ENCODE measurements at regions not wholly inside any gene's neighbourhood (a gene's known extent, or its start where the extent isn't known, plus 50 kb on each side); places are given as distances from the start of the nearest gene placed in this dataset.

DNA sequence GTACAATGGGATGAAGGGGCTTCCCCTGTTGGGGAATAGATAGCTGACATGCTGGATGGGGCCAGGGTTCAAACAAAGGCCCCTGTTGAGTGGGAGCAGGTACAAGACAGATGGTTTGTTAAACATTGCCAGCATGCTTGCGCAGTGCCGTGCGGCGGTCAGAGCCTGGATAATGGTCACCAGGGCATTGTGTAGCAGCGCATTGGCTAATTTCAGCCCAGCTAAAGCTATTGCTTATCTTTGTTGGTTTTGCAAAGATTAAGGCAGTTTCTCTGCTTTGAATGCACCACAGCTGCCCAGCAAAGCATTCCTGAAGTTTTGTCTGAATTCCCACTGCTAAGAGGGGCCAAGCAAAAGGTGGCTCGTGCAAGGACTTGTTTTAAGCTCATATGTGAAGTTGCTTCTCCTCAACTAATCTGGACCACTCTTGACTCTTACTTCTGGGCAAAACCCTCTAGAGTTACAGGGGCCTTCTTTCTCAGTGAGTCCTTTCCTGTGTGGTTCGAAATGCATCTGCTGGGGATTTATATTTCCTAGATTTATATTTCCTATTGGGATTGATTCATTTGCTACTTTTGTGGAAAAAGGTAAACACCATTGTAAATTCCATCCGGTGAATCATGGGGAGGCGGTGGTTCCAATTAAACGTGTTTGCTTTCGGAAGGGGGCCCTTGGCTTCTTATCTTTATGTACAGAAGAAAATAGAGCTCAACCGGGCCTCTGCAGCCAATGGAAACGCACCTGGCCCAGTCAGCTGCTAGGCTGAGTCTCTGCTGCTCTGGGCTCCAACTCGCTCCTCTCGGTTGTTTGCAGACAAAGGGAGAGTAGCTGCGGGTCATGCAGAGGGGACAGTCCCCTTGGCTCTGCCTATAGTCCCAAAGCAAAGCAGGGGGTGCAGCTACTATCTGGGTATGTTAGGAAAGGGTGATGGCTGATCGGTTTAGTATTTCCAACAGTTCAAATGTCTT is 72.1 kb downstream of the FOXA2 start (continued):
- TF ChIP-seq SOX5 (CRISPR knock-in tag; IDR thresholded peaks at IDR 0.05; ENCODE audit: borderline replicate concordance) (peak; percentile 97), SMYD3 (CRISPR knock-in tag; IDR thresholded peaks at IDR 0.05) (peak; percentile 81; the same call in 1 of the 2 replicates), ZNF609 (CRISPR knock-in tag; IDR thresholded peaks at IDR 0.05; ENCODE audit: borderline replicate concordance) (peak; percentile 96), ZNF607 (CRISPR knock-in tag; IDR thresholded peaks at IDR 0.05; ENCODE audit: borderline replicate concordance) (0 out of 2 replicates have a peak, but pooled peaks have one; percentile 57), MED8 (CRISPR knock-in tag; IDR thresholded peaks at IDR 0.05; ENCODE audit: insufficient replicate concordance) (peak; percentile 95), CC2D1A (CRISPR knock-in tag; IDR thresholded peaks at IDR 0.05) (no peak), ZNF816 (CRISPR knock-in tag; IDR thresholded peaks at IDR 0.05; ENCODE audit: borderline replicate concordance) (peak; percentile 86; the same call in 1 of the 2 replicates), ZKSCAN8 (CRISPR knock-in tag; IDR thresholded peaks at IDR 0.05; ENCODE audit: borderline replicate concordance) (peak; percentile 94), FOXK2 (IDR thresholded peaks at IDR 0.05) (peak; percentile 76), ZSCAN30 (CRISPR knock-in tag; IDR thresholded peaks at IDR 0.05) (peak; percentile 91), MTERF4 (CRISPR knock-in tag; IDR thresholded peaks at IDR 0.05) (peak; percentile 37; the same call in 1 of the 2 replicates), ASH2L (IDR thresholded peaks at IDR 0.05; ENCODE audit: insufficient read length, low read depth, low read length) (peak; percentile 99), DBP (CRISPR knock-in tag; IDR thresholded peaks at IDR 0.05; ENCODE audit: not compliant biosample characterization) (peak; percentile 45)
- TF ChIP-seq, protein P1, sequence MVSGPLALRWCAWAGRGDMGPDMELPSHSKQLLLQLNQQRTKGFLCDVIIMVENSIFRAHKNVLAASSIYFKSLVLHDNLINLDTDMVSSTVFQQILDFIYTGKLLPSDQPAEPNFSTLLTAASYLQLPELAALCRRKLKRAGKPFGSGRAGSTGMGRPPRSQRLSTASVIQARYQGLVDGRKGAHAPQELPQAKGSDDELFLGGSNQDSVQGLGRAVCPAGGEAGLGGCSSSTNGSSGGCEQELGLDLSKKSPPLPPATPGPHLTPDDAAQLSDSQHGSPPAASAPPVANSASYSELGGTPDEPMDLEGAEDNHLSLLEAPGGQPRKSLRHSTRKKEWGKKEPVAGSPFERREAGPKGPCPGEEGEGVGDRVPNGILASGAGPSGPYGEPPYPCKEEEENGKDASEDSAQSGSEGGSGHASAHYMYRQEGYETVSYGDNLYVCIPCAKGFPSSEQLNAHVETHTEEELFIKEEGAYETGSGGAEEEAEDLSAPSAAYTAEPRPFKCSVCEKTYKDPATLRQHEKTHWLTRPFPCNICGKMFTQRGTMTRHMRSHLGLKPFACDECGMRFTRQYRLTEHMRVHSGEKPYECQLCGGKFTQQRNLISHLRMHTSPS (CRISPR knock-in tag; IDR thresholded peaks at IDR 0.05; ENCODE audit: low read depth) = peak; percentile 43; the same call in 1 of the 2 replicates
- TF ChIP-seq, protein P2, sequence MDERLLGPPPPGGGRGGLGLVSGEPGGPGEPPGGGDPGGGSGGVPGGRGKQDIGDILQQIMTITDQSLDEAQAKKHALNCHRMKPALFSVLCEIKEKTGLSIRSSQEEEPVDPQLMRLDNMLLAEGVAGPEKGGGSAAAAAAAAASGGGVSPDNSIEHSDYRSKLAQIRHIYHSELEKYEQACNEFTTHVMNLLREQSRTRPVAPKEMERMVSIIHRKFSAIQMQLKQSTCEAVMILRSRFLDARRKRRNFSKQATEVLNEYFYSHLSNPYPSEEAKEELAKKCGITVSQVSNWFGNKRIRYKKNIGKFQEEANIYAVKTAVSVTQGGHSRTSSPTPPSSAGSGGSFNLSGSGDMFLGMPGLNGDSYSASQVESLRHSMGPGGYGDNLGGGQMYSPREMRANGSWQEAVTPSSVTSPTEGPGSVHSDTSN (CRISPR knock-in tag; IDR thresholded peaks at IDR 0.05) = no peak
- TF ChIP-seq, protein P3, sequence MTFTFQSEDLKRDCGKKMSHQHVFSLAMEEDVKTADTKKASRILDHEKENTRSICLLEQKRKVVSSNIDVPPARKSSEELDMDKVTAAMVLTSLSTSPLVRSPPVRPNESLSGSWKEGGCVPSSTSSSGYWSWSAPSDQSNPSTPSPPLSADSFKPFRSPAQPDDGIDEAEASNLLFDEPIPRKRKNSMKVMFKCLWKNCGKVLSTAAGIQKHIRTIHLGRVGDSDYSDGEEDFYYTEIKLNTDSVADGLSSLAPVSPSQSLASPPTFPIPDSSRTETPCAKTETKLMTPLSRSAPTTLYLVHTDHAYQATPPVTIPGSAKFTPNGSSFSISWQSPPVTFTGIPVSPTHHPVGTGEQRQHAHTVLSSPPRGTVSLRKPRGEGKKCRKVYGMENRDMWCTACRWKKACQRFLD (CRISPR knock-in tag; IDR thresholded peaks at IDR 0.05; ENCODE audit: borderline replicate concordance) = no peak

All from HepG2 (cell line).